GM12864 (cell line): ENCODE measurements at regions not wholly inside any gene's neighbourhood (a gene's known extent, or its start where the extent isn't known, plus 50 kb on each side); places are given as distances from the start of the nearest gene placed in this dataset.

Experiments
- DNase-seq: peaks from one replicate; pipeline ENCODE4 v3.0.0-alpha.2; 2011; ENCODE audit warnings: low read depth
- H3K4me3 ChIP-seq: 2 replicates; pipeline ENCODE4 v1.5.1; 2011; ENCODE audit warnings: mild to moderate bottlenecking, low read depth, low read length, control low read depth
- TF ChIP-seq, protein P1 (sequence below): IDR thresholded peaks from 2 replicates; pipeline ENCODE4 v1.5.1; 2011; ENCODE audit warnings: low read depth, mild to moderate bottlenecking, moderate library complexity, low read length, control low read depth, inconsistent platforms; ENCODE audit errors: missing control alignments

DNA sequence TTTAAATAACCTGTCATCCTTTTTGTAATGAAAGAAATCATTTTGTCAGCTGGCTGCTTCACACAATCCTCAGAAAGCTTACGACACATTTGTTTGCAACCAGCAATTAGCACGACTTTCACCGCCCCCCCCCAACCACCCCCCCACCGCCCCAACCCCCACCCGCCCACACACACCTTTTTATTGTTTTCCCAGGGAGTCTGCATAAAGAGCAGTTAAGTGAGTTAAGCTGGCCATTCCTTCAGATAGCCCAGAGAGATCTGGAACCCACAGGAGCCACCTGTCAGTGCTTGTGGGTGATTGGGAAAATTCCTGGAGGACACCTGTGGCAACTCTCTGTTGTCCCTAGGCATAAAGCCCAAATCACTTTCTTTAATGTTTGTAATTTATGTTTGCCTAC is 175.7 kb upstream of the FMR1 start:
- DNase-seq = no peak
- TF ChIP-seq, protein P1, sequence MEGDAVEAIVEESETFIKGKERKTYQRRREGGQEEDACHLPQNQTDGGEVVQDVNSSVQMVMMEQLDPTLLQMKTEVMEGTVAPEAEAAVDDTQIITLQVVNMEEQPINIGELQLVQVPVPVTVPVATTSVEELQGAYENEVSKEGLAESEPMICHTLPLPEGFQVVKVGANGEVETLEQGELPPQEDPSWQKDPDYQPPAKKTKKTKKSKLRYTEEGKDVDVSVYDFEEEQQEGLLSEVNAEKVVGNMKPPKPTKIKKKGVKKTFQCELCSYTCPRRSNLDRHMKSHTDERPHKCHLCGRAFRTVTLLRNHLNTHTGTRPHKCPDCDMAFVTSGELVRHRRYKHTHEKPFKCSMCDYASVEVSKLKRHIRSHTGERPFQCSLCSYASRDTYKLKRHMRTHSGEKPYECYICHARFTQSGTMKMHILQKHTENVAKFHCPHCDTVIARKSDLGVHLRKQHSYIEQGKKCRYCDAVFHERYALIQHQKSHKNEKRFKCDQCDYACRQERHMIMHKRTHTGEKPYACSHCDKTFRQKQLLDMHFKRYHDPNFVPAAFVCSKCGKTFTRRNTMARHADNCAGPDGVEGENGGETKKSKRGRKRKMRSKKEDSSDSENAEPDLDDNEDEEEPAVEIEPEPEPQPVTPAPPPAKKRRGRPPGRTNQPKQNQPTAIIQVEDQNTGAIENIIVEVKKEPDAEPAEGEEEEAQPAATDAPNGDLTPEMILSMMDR = no peak
- H3K4me3 ChIP-seq = no peak overlapping the region

- H3K4me3 ChIP-seq = no peak overlapping the region
- DNase-seq = no peak
- TF ChIP-seq, protein P1 = no peak
These were observed 174.0 kb upstream of the FMR1 start for GRCh38 chrX:147737690-147738089.

- TF ChIP-seq, protein P1 = no peak
- DNase-seq = no peak
- no peak overlapping the region for H3K4me3 ChIP-seq
These were observed 173.5 kb upstream of the FMR1 start for GRCh38 chrX:147738265-147738664.

DNA sequence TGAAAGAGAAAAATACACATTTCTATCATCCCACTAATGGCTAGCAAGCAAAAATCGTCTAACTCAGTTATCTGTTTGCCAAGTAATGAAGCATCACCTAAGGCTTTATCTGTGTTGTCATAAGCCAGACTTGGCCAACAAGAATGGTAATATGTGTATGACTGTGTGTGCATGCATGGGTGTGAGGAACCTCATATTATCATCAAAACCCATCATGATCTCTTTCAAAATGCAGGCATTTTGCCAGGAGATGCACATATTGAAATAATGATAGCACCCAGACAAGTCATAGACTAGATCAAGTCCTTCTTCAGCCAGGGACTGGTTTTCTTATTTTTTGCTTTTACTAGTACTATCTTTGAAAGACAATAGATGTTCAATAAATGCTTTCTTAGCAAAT is 172.5 kb upstream of the FMR1 start:
- TF ChIP-seq, protein P1 = no peak
- no peak overlapping the region for H3K4me3 ChIP-seq

DNA sequence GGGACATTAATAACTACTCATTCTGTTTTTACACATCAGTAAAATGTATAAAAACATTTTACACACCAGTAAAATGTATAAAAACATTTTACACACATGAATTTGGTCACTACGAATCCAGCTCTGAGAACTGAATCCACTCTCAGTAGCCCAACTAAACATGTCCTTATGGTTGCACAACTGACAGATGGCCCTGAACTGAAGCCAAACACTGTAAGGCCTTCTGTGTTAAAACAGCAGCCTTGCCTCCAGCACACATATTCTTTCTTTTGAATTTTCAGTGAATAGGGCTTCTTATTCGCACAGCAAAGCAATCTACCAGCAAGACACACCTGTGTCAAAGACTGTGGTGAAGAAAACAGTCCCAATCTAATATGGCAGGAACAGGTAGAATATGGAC is 169.9 kb upstream of the FMR1 start:
- TF ChIP-seq, protein P1 = no peak
- no peak overlapping the region for H3K4me3 ChIP-seq
- DNase-seq = no peak

More for the DNA sequence above, 172.5 kb upstream of the FMR1 start:
- DNase-seq = no peak

- TF ChIP-seq, protein P1 = no peak
- DNase-seq = no peak
These were observed 162.4 kb upstream of the FMR1 start for GRCh38 chrX:147749308-147749707.

GRCh38 chrX:147757750-147758149 is 154.0 kb upstream of the FMR1 start:
- TF ChIP-seq, protein P1 = no peak
- DNase-seq = no peak
- H3K4me3 ChIP-seq = no peak overlapping the region

More at GRCh38 chrX:147749308-147749707, 162.4 kb upstream of the FMR1 start:
- H3K4me3 ChIP-seq = no peak overlapping the region
